Occipital lobe (tissue), 1 donor: ENCODE measurements at regions not wholly inside any gene's neighbourhood (a gene's known extent, or its start where the extent isn't known, plus 50 kb on each side); places are given as distances from the start of the nearest gene placed in this dataset.

Experiments used
- DNase-seq: peaks from one replicate; lab custom pipeline; 2025; lab: John Stamatoyannopoulos, UW

DNA sequence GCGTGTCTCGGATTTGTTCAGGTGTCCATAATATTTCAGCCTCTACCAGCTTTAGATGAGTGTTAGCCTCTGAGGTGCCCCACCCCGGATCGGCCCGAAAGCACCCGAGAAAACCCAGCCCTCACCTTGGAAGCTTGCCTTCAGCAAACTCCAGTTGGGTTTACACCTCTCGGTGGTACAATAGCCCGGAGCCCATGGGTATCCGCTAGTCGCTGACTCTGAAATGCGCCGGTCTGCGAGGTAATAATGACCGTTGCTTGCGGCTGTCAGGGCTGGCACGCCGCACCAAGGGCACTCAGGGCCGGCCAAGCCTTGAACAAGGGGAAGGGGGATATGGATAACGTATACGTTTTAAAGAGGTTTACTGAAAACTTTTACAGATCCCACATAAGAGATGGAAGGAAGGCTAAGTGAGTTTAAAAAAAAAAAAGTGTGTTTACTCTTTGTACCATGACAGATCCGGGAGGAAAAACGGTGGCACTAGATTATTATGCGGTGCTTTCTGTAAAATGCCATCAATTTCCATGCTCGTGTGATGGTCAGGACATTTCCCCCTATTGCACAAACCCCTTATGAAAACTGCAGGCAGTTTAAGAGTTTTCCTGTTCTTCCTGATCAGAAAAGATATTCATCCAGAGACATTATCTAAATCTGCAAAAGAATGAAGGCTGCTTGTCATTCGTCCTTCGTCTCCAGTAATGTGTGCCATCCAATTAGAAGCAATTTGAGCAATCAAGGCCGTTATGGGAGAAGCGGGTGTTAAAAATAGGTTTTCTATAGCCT, 124.2 kb downstream of the TMEM161B start:
- peak; percentile 1 for DNase-seq

DNA sequence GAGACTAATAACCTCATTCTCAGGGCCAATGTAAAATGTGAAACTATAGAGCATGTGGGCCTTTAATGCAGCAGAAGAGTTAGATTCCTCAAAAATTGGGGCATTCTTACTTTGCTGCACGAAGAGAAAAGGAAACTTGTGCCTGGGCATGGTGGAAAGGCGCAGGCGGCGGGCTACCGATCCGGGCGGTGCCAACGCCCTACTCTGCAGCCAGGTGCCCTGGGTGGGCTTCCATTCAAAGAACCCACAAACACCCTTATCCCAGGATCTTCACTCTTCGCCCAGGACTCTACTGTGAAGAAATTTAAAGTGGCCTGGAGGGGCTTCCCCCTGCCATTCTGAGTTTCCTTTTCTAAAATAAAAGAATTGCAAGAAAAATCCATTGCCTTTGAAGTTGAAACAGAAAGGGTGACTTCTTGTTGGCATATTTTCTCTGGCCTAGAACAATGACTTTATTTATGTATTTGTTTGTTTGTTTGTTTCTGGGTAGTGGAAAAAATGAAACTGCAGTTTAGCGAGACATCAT, 124.9 kb downstream of the TMEM161B start:
- DNase-seq = no peak

DNA sequence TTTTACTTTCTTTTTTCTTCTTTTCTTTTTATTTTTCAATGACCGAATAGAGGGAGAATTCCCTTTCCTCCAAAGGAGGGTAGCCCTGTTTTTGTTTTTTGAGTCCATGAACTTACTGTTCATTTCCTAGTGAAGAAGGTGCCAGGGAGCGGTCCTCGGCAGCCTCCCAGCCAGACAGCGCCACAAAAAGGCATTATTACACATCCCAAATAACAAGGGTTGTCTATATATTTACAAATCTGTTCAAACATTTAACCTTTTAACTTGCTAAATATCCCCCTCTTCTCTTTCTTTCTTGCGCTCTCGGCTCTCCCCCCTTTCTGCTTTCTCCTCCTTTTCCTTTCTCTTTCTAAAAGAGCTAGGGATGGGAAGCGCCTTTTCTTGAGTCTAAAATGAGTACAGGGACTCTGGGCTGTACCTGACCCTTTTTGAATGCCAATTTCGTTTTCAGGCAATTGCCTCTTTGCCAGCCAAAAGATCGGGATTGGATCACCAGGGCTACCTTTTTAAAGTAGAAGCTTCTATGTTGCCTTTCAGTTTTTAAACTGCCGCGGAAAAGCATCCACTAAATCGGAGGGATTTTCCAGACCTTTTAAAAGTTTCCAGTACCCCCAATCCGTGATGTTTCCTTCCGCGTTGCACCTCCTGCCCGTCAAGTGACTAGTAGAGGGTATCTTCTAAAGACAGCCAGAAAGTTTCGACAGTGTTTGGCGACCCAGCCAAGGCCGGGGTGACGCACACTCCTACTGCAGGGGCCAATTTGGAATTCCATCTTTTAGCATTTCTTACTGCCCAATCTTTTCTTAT, 125.6 kb downstream of the TMEM161B start:
- peak; percentile 36 for DNase-seq

DNA sequence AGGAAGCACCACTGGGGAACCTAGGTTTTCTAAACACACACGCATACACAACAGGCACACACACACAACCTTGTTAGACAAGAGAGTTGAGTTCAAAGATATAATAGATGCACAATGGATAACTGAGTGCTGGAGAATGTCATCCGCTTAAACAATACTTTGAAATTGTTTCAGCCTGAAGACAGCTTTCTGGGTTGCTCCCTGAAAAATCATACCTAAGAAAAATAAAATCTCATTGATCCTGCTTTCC, 126.1 kb downstream of the TMEM161B start:
- DNase-seq = no peak

DNA sequence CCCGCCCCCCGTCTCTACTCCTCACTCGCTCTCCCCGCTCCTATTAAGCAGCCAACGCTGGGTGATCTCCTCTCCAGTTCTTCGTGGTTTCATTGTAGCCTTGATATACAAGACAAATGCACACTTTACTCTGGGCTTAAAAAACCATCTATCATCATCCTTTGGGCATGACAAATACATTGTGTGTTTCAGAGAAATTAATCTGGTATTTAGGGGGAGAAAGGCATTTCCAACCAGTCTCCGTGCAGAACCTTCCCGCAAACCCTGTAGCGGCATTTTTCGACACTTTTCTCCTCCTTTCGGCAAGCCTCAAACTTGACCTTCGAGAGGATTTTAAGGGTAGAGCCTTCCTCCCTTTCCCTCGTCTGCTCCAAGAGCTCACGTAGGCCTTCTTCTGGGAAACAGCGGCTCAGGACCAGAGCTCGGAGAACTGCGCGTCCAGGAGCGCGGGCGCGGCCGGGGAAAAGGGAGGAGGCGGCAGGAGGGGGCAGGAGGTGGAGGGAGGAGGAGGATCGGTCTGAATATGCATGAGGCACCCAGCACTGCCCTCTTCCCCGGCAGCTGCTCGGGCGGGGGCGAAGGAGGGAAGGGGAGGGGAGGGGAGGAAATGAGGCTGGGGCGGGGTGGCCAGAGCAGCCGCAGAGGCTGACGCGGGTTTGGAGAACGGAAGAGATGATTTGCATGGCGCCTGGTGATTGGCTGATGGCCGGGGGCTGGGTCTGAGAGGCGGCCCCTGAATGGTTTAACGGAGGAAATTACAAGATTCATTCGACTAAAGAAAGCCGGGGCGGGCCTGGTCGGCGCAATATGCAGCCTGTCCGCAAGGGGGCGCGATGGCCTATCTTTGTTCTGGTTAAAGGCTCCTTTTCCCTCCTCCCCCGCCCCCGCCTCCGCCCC, 127.5 kb downstream of the TMEM161B start:
- peak; percentile 99 for DNase-seq

DNA sequence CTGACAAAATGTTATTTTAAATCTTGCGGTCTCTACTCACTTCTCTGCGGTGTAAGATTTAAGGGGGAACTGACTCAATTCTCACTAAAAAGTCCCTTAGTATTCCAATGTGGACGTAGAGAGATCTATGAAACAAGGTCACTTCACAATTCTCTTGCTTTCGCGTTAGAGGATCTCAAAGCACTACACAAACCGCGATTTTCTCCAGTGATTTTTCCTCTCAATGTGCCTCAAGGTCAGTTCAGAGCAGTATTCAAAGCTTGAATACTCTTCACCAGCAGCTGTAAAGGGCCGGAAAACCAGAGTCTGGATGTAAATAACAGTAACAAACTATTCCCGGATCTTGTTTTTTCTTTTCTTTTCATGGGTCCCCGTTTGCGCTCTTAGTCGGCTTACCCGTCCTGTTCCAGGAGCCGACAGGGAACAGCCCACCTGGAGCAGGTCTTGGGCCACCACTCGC, 128.2 kb downstream of the TMEM161B start:
- DNase-seq = peak; percentile 41

DNA sequence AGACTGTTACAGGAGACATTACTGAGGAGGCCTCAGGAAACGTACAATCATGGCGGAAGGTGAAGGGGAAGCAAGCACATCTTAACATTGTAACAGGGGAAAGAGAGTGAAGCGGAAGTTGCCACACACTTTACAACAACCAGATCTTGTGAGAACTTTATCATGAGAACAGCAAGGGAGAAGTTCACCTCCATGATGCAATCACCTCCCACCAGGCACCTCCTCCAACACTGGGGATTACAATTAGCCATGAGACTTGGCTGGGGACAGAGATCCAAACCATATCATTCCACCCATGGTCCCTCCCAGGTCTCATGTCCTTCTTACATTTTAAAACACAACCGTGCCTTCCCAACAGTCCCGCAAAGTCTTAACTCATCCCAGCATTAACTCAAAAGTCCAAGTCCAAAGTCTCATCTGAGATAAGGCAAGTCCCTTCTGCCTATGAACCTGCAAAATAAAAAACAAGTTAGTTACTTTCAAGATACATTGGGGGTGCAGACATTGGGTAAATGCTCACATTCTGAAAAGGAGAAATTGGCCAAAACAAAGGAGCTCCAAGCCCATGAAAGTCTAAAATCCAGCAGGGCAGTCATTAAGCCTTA, 138.3 kb downstream of the TMEM161B start:
- no peak for DNase-seq

DNA sequence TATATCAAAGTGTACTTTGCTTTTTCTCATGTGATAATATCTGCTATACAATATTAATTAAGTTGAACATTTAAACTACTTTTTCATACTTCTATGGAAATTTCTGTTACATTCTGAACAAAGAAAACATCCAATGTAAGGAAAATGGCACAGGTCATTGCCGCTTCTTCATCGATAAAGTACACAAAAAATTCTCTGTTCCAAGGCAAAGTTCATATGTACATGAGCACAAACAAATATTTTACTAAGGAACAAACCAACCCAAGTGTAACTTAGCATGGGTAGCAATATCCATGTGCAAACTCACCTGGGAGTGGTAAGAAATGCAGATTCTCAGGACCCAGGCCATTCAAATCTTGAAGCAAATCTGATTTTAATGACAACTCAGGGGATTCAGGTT, 139.8 kb downstream of the TMEM161B start:
- no peak for DNase-seq

DNA sequence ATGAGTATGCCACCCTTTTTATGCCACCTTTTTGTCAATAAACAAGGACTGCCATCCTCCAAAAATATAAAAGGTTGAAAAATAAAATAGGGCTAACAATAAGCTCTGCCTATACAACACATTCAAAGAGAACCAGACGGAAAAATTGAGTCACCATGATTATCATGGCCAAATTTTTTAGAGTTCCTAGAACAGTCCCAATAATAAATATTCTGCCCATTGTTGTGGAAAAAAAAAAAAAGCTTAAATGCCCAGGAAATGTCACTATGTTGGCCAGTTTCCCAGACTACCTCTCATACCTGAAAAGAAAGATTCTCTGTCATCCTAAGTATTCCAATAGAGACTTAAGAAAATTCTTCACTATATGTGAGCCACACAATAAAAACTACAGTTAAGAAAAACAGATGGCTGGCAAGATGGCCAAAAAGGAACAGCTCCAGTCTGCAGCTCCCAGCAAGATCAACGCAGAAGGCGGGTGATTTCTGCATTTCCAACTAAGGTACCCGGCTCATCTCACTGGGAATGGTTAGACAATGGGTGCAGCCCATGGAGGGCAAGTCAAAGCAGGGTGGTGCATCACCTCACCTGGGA, 149.0 kb downstream of the TMEM161B start:
- DNase-seq = no peak

DNA sequence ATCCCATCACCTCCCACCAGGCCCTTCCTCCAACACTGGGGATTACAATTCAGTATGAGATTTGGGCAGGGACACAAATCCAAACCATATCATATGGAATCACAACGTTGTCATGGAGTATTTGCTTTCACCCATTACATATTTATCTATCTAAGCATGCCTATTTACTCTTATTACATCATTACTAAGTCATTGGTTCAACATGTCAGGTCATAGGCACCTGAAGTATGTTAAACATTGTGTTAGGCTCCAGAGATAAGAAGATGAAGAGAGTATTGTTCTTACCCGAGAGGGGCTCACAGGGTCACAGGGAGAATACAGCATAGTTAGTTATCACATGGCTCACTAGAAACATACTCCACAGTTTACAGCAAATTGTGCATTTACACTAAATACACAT, 150.5 kb downstream of the TMEM161B start:
- no peak for DNase-seq

DNA sequence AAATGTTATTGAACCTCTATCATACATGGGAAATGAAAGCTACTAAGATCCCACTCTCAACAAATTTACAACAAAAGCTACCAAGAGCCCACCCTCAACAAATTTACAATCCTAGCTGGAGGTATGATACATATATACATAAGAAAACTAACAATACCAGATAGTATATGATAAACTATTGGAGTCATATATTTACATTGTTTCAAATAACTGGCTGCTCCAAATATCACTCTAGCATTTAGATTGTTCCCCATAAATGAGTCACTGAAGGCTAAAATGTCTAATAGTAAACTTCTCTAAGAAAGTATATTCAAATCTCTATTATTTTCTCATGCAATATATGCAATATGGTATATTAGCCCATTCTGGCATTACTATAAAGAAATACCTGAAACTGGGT, 151.1 kb downstream of the TMEM161B start:
- DNase-seq = no peak

DNA sequence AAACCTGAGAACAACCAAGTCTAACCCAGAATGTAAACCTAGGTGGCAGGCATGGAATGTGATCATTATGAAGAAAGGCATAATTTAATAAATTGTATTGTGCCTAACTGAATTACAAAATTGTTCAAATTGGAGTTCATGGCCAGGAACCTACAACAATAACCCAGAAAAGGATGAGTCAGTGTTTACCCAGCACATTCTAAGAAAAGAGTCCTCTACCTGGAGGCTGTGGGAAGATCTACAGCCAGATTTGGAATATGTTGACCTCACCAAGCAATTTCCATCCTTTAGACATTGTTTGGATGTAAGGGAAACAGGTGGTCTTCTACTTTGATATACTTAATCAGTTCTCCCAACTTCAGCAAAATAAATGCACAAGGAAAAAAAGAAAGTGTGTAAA, 152.2 kb downstream of the TMEM161B start:
- no peak for DNase-seq

DNA sequence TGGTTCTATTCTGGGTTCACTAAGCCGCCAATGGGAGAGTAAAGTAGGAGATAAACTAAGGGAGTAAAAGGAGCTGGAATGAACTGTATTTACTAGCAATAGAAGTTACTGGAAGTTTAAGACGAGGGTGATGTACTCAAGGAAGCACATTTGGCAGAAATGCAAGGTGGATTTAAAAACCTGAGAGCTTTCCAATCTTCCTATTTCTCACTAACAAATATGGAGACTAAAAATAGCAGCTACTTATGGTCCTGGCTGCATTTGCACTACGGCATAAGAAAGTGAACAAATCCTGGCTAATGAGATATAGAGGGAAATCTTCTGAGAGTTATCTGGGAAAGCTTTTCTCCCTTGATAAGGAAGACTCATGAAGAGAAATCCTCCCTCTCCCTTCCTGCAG, 153.4 kb downstream of the TMEM161B start:
- DNase-seq = no peak

DNA sequence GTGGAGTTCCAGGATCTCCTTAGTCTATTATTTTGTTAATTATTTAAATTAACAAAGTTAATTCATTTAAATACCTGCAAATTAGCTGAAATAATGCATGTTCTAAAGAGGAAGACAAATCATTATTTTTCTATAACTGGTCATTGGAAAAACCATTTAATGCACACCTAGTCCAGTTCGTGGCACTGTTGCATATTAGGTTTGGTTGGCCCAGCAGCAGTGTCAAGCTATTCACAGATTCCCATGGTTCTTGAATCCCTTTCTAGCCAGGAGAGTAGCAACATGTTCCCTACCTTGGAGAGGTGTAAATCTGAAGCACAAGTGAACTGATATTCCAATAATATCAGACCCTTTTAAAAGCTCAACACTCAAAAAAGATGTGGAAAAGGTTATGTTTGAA, 155.2 kb downstream of the TMEM161B start:
- no peak for DNase-seq

DNA sequence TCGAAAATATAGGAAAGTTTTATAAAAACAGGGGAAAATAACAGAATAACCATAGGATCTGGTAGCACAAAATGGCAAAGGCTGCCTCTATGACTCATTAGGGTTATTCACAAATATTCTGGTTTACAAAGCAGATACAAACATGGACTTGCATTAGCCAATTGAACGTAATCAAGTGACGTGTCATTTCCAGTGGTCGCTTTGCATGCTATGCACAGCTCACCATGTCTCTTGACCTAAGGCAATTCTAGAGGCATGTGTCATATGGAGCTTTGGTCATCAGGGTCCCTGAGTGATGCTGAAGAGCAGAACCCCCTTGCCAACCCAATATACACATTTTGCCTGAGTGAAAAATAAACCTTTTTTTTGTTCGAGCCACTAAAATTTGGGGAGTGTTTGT, 158.8 kb downstream of the TMEM161B start:
- no peak for DNase-seq

DNA sequence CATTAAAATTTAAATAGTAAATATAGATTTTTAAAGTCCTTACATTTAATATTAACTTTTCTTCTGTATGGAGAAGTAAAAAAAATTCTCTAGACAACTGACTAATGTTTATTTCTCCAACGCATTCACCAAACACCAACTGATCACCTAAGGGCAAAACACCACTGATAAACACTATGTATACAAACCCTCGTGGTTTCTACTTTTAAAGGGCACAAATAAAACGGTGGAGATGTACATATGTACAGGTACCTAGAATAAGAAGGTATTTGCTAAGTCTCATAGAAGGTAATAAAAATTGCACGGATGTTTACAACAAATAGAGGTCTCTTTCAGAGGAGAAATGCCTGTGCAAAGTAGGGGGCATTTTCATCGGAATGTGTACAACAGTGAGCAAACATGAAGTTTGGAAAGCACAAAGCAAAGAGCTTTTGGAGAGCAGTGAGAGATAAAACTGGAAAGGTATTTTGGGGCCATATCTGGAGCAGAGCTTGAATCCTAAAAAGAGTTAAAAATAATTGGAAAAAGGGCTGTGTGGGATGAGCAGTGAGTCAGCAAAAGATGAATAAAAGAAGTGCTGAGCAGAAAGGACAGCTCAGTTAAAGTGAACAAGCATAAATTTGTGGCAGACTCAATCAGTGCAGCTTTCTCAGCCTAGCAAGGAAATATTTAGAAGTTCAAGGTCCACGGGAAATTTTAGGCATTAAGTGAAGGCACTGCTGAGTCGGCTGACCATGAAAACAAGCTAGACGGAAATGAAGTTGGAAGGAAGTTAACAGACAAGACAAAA, 160.0 kb downstream of the TMEM161B start:
- DNase-seq = no peak

DNA sequence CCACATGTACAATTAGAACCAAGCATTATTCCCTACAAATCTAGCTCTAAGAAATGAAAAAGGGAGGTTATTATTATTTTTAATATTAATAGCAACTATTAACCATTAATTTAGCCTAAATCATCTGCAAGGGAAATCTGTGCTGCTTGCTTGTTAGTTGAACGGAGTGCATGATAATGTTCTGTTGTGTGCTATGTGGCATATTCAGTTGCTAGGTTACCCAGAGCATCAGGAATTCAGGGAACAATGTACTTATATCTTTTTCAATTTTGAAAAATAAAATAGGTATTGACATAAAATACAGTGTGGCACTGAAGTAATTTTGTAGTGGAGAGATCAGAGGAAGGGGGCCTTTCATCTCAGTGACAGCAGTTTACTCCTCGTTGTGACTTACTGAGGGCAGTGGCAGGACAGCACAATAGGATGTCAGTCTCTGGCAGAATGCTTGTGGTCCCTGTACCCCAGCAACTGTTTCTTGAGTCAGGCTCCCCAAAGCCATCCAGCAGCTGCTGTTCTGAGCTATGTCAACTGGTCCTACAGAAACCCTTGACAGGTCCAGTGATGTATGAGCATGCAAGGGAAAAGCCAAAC, 173.6 kb downstream of the TMEM161B start:
- no peak for DNase-seq

DNA sequence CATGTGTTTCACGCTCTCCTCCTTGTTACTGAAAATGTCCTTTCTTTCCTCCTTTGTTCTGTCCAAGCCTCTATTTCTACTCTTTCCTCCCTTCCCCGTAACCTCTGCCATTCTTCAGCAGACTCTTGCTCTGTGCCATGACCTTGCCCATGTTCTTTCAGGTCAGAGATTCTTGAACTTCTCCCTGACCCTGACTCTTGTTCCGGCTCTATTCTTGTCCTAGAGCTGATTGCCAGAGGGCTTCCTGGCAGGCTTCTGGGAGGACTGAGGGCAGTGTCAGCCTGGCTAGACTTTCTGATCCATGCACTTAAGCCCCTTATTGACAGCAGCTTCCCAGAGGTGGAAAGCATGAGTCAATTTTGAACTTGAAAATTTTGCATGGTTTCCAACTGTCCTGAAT, 174.2 kb downstream of the TMEM161B start:
- no peak for DNase-seq

DNA sequence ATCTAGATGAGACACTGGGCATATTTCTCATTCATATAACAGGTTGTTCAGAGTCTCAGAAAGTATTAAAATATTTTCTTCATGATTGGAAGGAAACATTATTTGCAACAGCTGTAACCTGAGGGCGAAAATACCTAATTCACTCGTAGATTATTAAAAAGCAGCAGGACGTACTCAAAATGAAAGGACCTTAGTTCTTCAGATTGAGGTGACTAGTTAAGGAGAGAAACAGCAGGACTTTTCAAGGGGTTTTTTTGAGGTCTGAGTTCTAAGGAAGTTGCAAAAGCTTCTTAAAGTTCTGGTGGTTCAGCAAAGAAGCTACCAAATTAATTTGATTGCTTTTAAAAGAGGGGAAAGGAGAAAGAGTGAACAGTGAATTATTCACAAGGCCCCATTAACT, 174.9 kb downstream of the TMEM161B start:
- DNase-seq = no peak
